Left ventricle myocardium superior (tissue), 1 donor: ENCODE measurements at regions not wholly inside any gene's neighbourhood (a gene's known extent, or its start where the extent isn't known, plus 50 kb on each side); places are given as distances from the start of the nearest gene placed in this dataset.

ENCODE experiments used
- ATAC-seq: fragments of 200-7000 bp; cut with Tn5 transposase; one replicate; pipeline ENCODE4 v1.9.1; 2020; ENCODE audit warnings: mild to moderate bottlenecking, moderate library complexity
- DNase-seq: peaks from one replicate; pipeline ENCODE4 v3.0.0-alpha.2; 2020
- intact Hi-C: fragments of 100-400 bp; cut with micrococcal nuclease; formaldehyde crosslinking; loops from one replicate; pipeline ENCODE4 v1.11.0; 2022
- donor health status: DM: no; HTN: yes; CAD: no; lungs with severe emphysema.

- intact Hi-C loops, result no loop called here
- DNase-seq, result no peak
- no peak for ATAC-seq
Observed at GRCh38 chr11:26042113-26042512, 289.8 kb upstream of the ANO3 start.

- DNase-seq (no peak), ATAC-seq (no peak)
- intact Hi-C loops, result no loop called here
Observed at GRCh38 chr11:26043665-26044064, 288.3 kb upstream of the ANO3 start.

GRCh38 chr11:26044389-26044788, 287.5 kb upstream of the ANO3 start:
- ATAC-seq, result no peak
- intact Hi-C loops, result no loop called here

DNA sequence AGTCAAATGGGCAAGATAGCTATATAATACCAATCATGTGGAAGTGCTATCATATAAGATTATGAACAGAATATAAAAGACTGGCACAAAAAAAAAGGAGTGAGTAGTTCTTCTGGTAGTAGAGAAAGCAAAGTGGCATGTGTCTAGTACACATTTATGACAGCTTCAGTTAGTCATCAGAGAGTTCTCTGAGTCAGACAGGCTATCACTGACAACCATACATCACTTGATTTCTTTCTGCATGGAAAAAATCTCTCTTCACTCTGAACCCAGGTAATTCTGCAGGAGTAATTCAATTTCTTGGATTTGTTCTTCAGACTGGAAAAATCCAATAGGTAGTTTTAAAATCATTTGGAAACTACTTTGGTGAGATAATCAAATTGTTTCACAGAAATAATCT, 286.8 kb upstream of the ANO3 start:
- ATAC-seq, result peak; percentile 67
- no peak for DNase-seq
- intact Hi-C loops, result no loop called here

More at GRCh38 chr11:26044389-26044788, 287.5 kb upstream of the ANO3 start:
- DNase-seq, result no peak

- ATAC-seq (peak; percentile 98), DNase-seq (no peak)
- intact Hi-C loops, result no loop called here
Observed at GRCh38 chr11:26048271-26048670, 283.7 kb upstream of the ANO3 start.

DNA sequence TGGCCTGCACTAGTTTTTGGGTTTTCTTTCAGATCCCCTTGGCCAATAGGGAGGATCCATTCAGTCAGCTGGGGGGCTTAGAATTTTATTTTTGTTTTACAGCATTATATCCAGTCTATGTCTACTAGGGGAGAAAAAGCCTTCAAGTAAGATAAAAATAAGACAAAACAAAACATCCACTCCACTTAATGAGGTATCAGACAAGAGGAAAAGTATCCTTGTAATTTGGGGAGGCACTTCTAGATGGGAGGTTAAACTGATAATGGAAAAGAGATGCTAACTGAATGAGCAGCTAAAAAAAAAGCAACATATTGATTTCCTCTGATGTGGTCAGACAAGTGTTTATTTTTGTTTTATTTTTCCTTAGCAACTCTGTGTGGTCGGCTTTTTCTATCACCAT, 278.0 kb upstream of the ANO3 start:
- intact Hi-C loops, result no loop called here
- DNase-seq (no peak), ATAC-seq (no peak)

- intact Hi-C loops, result no loop called here
- ATAC-seq (peak; percentile 21), DNase-seq (no peak)
Observed at GRCh38 chr11:26062660-26063059, 269.3 kb upstream of the ANO3 start.

DNA sequence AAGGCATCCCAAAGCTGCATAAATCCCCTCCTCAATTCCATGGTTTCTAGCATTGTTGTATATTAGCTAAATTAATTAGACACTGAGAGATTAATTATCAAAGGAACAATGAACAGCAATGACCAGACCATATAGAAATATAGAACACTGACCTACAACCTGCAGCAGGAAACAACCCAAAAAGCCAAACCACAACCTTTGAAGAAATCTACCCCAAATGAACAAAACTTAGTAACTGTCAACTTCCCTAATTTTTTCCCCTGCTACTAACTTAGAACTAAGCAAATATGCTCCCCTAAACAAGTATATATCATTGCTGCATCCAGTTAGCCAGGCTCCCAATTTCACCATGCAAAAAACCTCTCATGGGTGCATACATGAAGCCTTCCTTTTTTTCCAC, 268.0 kb upstream of the ANO3 start:
- intact Hi-C loops, result no loop called here
- ATAC-seq (no peak), DNase-seq (no peak)

GRCh38 chr11:26065944-26066343, 266.0 kb upstream of the ANO3 start:
- intact Hi-C loops, result no loop called here

GRCh38 chr11:26070714-26071380, 261.1 kb upstream of the ANO3 start:
- intact Hi-C loops, result no loop called here
- DNase-seq (no peak), ATAC-seq (no peak)

More at GRCh38 chr11:26065944-26066343, 266.0 kb upstream of the ANO3 start:
- DNase-seq, result no peak
- no peak for ATAC-seq

- intact Hi-C loops, result no loop called here
- DNase-seq (no peak), ATAC-seq (no peak)
Observed at GRCh38 chr11:26072614-26073153, 259.2 kb upstream of the ANO3 start.

DNA sequence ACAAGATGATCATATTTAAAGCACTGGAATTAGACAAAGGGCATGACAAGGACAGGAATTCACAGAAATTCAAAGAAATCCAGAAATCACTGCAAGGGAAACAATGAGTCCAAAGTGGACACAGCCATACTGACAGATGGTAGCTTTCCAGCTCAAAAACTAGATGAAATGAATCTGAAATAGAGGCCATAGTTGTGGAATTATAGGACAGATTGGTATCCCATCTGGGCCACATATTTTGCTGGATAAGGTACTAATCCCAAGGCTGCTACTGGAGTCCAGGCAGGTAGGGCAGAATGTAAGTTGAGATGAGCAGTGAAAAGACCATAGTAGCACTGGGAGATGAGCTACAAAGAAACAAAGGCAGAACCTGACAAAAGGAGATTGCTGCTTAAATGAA, 258.3 kb upstream of the ANO3 start:
- DNase-seq (no peak), ATAC-seq (no peak)
- intact Hi-C loops, result no loop called here

DNA sequence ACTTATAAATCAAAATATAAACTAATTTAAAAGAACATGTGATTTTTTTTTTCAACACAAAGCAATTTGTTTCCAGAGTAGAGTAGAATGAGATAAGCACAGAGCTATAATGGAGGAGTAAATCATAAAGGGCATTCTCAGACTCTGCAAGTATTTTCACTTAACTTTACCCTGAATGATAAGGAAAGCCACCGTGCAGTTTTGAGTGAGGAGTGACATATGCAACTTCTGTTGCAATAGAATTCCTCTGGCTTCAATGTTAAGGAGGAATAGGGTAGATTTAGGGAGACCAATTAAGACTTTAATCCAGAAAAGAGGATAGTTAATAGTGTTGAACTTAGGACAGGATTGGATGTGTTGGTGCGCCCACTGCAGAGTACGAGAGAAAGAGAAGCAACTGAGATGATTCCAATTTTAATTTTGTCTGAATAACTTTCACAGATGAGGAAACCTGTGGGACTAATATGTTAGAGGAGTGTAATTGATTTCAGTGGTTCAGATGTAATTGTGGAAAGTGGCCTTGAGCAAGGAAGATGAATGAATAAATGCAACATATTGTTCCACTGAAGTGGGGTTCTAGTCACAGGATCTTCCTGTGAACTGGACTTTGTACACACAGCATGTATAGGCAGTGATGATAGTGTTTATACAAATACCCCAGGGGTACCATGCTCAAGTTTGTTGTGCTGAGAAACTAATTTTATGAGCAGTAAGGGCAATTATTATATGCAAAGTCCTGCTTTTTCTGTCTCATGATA, 255.5 kb upstream of the ANO3 start:
- intact Hi-C loops, result no loop called here
- ATAC-seq (no peak), DNase-seq (no peak)

- ATAC-seq (no peak), DNase-seq (no peak)
- intact Hi-C loops, result no loop called here
Observed at GRCh38 chr11:26078231-26078821, 253.6 kb upstream of the ANO3 start.

GRCh38 chr11:26084313-26084712, 247.6 kb upstream of the ANO3 start:
- DNase-seq, result no peak
- intact Hi-C loops, result no loop called here
- ATAC-seq, result no peak

DNA sequence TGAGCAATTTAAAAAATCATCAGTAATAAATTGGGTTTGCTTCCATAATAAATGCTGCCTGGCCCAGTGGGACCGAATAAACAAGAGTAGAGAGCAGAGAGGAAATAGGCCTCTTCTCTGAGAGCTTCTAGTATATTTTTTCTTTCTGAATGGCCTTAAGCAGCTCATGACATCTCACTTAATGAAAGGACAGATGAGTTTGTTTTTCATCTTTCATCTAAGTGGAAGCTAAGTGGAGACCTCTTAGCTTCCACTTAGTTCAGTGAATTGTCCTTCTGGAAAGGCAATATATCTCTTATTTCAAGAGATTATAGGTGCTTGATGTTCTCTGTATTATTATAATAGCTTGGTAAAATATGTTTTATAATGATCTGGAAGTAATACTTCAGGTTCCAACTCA, 245.9 kb upstream of the ANO3 start:
- ATAC-seq, result no peak
- no peak for DNase-seq
- intact Hi-C loops, result no loop called here

DNA sequence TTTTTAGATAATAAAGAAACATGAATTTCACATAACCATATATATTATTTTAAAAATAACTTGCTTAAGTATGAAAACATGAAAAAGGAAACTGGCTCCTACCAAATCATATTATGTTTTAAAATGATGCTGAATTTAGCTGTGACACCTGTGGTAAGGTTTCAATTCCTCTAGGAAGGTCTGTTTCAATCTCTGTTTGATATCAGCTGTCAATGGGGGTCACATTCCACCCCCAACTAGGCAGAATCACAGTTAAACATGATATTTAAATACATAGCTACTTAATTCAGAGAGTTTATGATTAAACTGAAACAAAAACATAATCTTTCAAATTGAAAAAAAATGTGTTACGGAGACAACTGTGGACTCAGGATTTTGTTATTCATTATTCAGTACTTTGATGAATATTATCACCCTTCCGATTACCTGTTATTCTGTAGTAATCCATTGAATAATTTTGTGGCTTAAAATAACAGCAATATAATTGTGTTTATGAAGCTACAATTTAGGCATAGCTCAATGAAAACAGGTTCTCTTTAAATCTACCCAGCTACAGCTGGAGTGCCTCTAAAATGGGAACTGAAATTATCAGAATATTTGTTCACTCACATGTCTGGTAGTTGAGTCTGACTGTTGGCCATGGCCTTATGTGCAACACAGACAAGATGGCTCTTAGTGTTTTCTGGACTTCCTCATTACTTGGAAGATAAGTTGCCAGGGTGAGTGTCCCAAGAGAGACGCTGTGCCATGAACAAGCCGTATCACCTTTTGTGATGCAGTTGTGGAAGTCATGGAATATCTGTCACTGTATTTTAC, 244.6 kb upstream of the ANO3 start:
- intact Hi-C loops, result no loop called here
- ATAC-seq, result no peak
- DNase-seq, result no peak

- intact Hi-C loops, result no loop called here
- ATAC-seq, result no peak
- no peak for DNase-seq
Observed at GRCh38 chr11:26088391-26088790, 243.5 kb upstream of the ANO3 start.

GRCh38 chr11:26090651-26091050, 241.3 kb upstream of the ANO3 start:
- ATAC-seq, result no peak
- no peak for DNase-seq
- intact Hi-C loops, result no loop called here

GRCh38 chr11:26093206-26093605, 238.7 kb upstream of the ANO3 start:
- DNase-seq, result no peak
- no peak for ATAC-seq
- intact Hi-C loops, result no loop called here
